ENCODE measurements at regions not wholly inside any gene's neighbourhood (a gene's known extent, or its start where the extent isn't known, plus 50 kb on each side); places are given as distances from the start of the nearest gene placed in this dataset.

- TF ChIP-seq ZNF687 (IDR thresholded peaks at IDR 0.05), result no peak
- no peak for TF ChIP-seq ZNF24 (IDR thresholded peaks at IDR 0.05)
- no peak for TF ChIP-seq CREB1 (IDR thresholded peaks at IDR 0.05; ENCODE audit: low read depth)
- no peak for TF ChIP-seq IKZF2 (IDR thresholded peaks at IDR 0.05)
- TF ChIP-seq MYB (IDR thresholded peaks at IDR 0.05; ENCODE audit: borderline replicate concordance, low read depth, low read length), result no peak
- TF ChIP-seq BMI1 (IDR thresholded peaks at IDR 0.05; ENCODE audit: borderline replicate concordance), result no peak
Observed at GRCh38 chr3:86731501-86731901, 259.4 kb downstream of the VGLL3 start (continued).

- TF ChIP-seq TAF1 (IDR thresholded peaks at IDR 0.05; ENCODE audit: borderline replicate concordance, low read depth, low read length) (no peak), CUX1 (IDR thresholded peaks at IDR 0.05; ENCODE audit: insufficient replicate concordance, low read depth, low read length) (no peak), FOXK2 (IDR thresholded peaks at IDR 0.05) (no peak), CEBPZ (IDR thresholded peaks at IDR 0.05; ENCODE audit: low read depth, low read length) (no peak), RAD21 (IDR thresholded peaks at IDR 0.05; ENCODE audit: insufficient read depth, low read depth, low read length) (no peak), YBX1 (IDR thresholded peaks at IDR 0.05) (no peak), RFX5 (IDR thresholded peaks at IDR 0.05; ENCODE audit: low read depth, low read length) (no peak)
- FAIRE-seq, result no peak
- SMC1A ChIA-PET (ENCODE audit: uncharacterized antibody, unreplicated experiment), result no interaction called here
- no peak overlapping the region for H3K27ac ChIP-seq (ENCODE audit: control insufficient read depth, insufficient read depth)
- no TSS peak for BruUV-seq (replicated peaks)
- CTCF ChIA-PET, result interaction anchor here (1.1 kb wide), 1 partner anchor 21 kb away, joined by 6 read pairs; no protein-coding TSS in a partner anchor
- in situ Hi-C loops (cut with MboI) (no loop called here), intact Hi-C loops (cut with micrococcal nuclease; ENCODE audit: unreplicated experiment) (no loop called here)
- POLR2A ChIA-PET, result no interaction called here
- H3K36me3 ChIP-seq (ENCODE audit: control insufficient read depth in 2 of 2, insufficient read depth in 2 of 2, low read length in 1 of 2), result no peaks in the 10 kb centered on the region
- no peak overlapping the region for H2AFZ ChIP-seq (ENCODE audit: control insufficient read depth, low read depth, low read length)
- H3K79me2 ChIP-seq (ENCODE audit: control insufficient read depth, insufficient read depth, low read length), result no peaks in the 10 kb centered on the region
- no peak overlapping the region for H3K4me2 ChIP-seq (ENCODE audit: control insufficient read depth, insufficient read depth)
- H3K4me1 ChIP-seq (ENCODE audit: control insufficient read depth, insufficient read depth, low read length), result no peaks in the 10 kb centered on the region
- H4K20me1 ChIP-seq (ENCODE audit: control insufficient read depth, insufficient read depth), result no peaks in the 10 kb centered on the region
- no peak overlapping the region for H3K9ac ChIP-seq (ENCODE audit: control insufficient read depth, insufficient read depth, low read length)
- H3K9me3 ChIP-seq (replicated peaks; ENCODE audit: control insufficient read depth, insufficient read depth, low read length), result no peaks in the 10 kb centered on the region
- RAD21 ChIA-PET (ENCODE audit: unreplicated experiment), result no interaction called here
- no peak overlapping the region for H3K4me3 ChIP-seq
- no peak for DNase-seq (ENCODE audit: low read depth, low spot score)
- no peak for ATAC-seq
- H3K27me3 ChIP-seq (replicated peaks in 1 of 2; ENCODE audit: control insufficient read depth in 2 of 2, insufficient read depth in 2 of 2, low read length in 1 of 2), result no peaks in the 10 kb centered on the region
Observed at GRCh38 chr3:86723433-86723832, 267.5 kb downstream of the VGLL3 start.
